ENCODE measurements at regions not wholly inside any gene's neighbourhood (a gene's known extent, or its start where the extent isn't known, plus 50 kb on each side); places are given as distances from the start of the nearest gene placed in this dataset.

DNA sequence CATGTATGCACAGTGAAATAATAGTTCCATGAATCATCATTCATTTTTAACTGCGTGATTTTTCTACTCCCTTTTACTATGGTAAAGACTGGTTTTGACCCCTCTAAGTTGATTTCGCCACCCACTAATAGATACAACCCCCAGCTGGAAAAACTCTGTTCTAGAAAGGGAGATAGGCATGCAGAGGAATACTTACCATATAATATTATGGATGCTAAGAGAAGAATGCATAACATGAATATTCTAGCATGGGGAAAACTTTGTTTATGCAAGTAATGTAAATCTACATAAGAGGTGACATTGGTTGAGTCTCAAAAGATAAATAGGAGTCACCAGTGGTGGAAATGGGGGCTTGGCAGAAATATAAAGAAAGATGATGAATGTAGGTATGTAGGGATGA, 97.3 kb upstream of the MBL2 start:
- DNase-seq = no peak

DNA sequence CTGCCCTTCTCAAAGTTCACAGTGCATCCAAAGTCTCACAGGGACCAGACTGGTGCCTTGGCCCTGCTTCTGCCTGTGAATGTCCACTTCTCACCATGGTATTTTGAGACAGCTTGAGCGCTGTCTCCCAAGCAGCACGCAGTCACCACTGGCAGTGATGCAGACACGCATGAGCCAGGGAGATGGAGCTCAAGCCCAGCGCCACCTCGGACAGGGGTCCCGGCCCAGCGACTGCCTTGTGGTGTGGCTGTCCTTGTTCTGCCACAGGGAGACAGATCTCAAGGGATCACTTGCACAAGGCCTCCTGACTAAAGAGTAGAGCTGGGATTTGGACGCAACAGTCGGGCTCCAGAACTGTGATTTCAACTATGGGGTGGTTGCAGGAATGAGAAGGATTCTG, 92.6 kb upstream of the MBL2 start:
- DNase-seq = no peak

DNA sequence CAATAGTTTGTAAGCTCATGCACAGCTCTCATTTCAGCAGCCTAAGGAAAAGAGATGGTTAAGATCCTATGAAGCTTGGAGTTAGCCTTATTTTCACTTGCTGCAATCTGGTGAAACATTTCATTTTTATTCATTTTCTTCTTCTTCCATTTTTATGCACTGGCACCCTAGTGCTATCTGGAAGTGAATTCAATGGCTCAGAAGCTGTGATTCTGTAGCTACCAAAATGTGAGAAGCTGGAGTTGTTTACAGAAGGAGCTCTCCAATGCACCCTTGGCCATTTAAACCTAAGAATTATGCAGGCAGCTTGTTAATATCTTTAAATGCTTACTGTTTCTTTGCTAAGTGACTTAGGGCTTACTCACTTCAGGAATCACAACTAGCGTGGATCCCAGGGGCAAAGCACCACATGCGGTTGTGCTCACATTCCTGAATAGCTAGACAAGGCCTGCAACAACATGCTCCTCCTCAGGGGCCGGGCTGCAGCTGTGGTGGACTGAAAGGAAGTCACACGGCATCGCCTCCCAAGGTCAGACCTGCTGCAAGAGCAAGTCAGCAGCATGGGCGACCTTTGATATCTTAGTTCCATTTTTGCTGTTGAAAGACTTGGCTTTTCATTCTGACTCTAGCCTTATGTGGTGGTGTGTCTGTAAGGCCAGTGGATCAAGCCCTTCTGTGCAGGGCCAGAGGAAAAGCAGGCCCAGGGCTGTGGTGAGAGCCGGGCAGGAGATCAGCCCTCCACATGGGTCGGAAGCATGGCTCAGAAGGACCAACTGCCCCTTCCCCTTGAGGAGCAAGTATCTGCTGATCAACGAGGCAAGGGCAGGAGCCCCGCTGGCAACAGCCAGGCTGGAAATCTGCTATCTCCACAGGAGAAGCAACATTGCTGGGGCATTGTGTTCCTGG, 91.9 kb upstream of the MBL2 start:
- peak; percentile 46 for DNase-seq

DNA sequence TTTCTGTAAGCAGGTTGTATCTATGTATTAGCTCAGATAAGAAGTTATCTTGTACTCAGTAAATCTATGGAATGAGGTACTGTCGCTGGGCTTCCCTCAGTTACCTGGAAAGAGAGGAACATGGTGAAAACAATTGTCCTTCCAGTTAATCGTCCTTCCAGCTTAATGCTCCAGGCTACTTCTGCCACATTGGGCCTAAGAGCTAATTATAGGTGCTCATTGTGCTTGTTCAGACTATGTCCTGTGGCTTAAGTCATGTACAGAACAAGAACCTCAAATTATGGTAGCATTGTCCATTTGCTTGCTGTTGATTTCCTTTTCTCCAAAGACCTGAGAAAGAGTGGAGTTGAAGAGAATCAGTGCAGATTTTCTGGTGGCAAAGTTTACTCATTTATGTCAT, 86.1 kb upstream of the MBL2 start:
- no peak for DNase-seq

DNA sequence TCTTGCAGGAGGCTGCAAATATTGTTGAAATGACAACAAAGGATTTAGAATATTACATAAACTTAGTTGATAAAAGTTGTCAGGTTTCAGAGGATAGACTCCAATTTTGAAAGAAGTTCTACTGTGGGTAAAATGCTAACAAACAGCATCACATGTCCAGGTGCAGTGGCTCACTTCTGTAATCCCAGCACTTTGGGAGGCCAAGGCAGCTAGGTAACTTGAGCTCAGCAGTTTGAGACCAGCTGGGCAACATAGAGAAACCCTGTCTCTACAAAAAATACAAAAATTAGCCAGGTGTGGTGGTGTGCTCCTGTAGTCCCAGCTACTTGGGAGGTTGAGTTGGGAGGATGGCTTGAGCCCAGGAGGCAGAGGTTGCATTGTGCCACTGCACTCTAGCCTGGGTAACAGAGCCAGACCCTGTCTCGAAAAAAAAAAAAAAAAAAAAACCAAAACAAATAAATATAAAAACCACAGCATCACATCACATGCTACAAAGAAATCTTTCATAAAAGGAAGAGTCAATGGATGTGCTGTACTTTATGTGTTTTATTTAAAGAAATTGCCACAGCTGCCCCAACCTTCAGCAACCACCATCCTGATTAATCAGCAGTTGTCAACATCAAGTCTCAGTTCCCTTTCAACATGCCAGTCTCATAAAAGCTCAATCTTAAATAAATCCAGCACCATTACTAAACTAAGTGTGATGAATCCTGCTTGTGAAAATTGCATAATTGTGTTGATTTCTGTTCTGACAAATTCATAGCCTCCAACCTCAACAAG, 83.2 kb upstream of the MBL2 start:
- no peak for DNase-seq

DNA sequence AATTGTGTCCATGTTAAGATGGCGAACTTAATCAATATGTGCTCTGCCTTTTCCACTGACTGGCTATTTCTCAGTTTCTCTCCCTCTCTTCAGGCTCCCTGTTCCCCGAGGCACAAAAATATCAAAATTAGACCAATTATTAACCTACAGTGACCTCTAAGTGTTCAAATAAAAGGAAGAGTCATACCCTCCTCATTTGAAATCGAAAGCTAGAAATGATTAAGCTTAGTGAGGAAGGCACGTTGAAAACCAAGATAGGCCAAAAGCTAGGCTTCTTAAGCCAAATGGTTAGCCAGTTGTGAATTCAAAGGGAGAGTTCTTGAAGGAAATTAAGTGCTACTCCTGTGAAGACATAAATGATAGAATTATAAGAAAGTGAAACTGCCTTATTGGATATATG, 81.1 kb upstream of the MBL2 start:
- DNase-seq = no peak

DNA sequence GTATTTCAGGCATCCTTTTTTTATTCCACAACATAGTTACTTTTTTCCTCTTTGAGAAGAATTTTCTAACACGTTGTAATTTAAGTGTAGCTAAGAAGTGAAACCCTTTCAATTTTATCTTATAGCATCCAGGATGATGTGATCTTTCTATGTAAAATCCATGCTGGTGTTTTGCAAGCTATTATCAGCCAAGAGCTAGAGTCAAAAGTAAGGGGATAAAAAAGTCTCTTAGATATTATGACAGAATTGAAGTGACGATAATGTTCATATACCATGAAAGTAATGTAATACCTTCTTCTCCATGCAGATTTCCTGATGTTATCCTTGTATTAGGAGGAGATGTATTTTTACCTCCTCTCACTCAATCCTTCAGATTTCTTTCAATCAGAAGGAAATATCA, 64.2 kb upstream of the MBL2 start:
- no peak for DNase-seq

Measured in eye (tissue), 1 donor.